A673 (cell line): ENCODE measurements at regions not wholly inside any gene's neighbourhood (a gene's known extent, or its start where the extent isn't known, plus 50 kb on each side); places are given as distances from the start of the nearest gene placed in this dataset.

Source experiments
- BruUV-seq: library from RNA; stranded (reverse); fragments of 400-500 nt; replicated peaks from 2 replicates; lab custom pipeline; 2021; lab: Mats Ljungman, UMichigan
- CTCF ChIA-PET: fragments of 300-600 bp; sonication (Branson Sonifier 250); formaldehyde crosslinking; loops from one replicate; lab custom pipeline; 2022; ENCODE audit warnings: antibody characterized with exemption; lab: Charles Lee
- POLR2A ChIA-PET: fragments of 300-600 bp; sonication (Branson Sonifier 250); formaldehyde crosslinking; loops from one replicate; lab custom pipeline; 2022; ENCODE audit warnings: antibody characterized with exemption; ENCODE audit not compliant: low non-redundant PET; lab: Charles Lee
- DNase-seq: peaks from one replicate; pipeline ENCODE4 v3.0.0-alpha.2; 2015; ENCODE audit warnings: low spot score
- H3K27ac ChIP-seq: fragments of 200-600 bp; sonication (generic); 2 replicates; pipeline ENCODE4 v1.5.1; 2016; ENCODE audit warnings: mixed run types, low read depth, mild to moderate bottlenecking, mixed read lengths, antibody characterized with exemption, low read length; ENCODE audit not compliant: poor library complexity, severe bottlenecking
- H3K27me3 ChIP-seq: fragments of 200-600 bp; sonication (generic); replicated peaks from 2 replicates; pipeline ENCODE4 v1.6.1; 2017; ENCODE audit warnings: mixed run types, low read depth, mild to moderate bottlenecking, mixed read lengths, antibody characterized with exemption, low read length; ENCODE audit not compliant: insufficient read depth, poor library complexity
- H3K36me3 ChIP-seq: fragments of 200-600 bp; sonication (generic); 2 replicates; pipeline ENCODE4 v1.6.1; 2016; ENCODE audit warnings: mixed run types, mild to moderate bottlenecking, mixed read lengths, antibody characterized with exemption, low read length; ENCODE audit not compliant: insufficient read depth, poor library complexity, severe bottlenecking
- H3K4me1 ChIP-seq: fragments of 200-600 bp; sonication (generic); 2 replicates; pipeline ENCODE4 v1.6.1; 2017; ENCODE audit warnings: mixed run types, mild to moderate bottlenecking, mixed read lengths, antibody characterized with exemption, low read length; ENCODE audit not compliant: insufficient read depth, poor library complexity, severe bottlenecking
- H3K4me3 ChIP-seq: fragments of 200-600 bp; sonication (generic); 2 replicates; pipeline ENCODE4 v1.5.1; 2016; ENCODE audit warnings: low read depth, mixed run types, mild to moderate bottlenecking, mixed read lengths, low read length; ENCODE audit not compliant: poor library complexity, severe bottlenecking
- H3K9me3 ChIP-seq: fragments of 200-600 bp; sonication (generic); 2 replicates; pipeline ENCODE4 v1.6.1; 2016; ENCODE audit warnings: mixed run types, low read depth, mild to moderate bottlenecking, mixed read lengths, antibody characterized with exemption, low read length; ENCODE audit not compliant: poor library complexity, severe bottlenecking
- EZH2 ChIP-seq: fragments of 200-600 bp; sonication (generic); IDR thresholded peaks from 2 replicates; pipeline ENCODE4 v1.6.1; 2017; ENCODE audit warnings: borderline replicate concordance, low read depth, mild to moderate bottlenecking, mixed read lengths, antibody characterized with exemption, low read length; ENCODE audit not compliant: poor library complexity, severe bottlenecking
- intact Hi-C: fragments of 100-400 bp; cut with micrococcal nuclease; formaldehyde crosslinking; loops from one replicate; pipeline ENCODE4 v1.10.0; 2022; ENCODE audit not compliant: unreplicated experiment
- TF ChIP-seq, protein P1 (sequence below): fragments of 300-800, 200-600 bp; sonication (generic); conservative IDR thresholded peaks from 2 replicates; pipeline ENCODE4 v1.5.1; 2017; ENCODE audit warnings: low read depth, mild to moderate bottlenecking, antibody characterized with exemption, low read length, moderate library complexity, mixed read lengths

DNA sequence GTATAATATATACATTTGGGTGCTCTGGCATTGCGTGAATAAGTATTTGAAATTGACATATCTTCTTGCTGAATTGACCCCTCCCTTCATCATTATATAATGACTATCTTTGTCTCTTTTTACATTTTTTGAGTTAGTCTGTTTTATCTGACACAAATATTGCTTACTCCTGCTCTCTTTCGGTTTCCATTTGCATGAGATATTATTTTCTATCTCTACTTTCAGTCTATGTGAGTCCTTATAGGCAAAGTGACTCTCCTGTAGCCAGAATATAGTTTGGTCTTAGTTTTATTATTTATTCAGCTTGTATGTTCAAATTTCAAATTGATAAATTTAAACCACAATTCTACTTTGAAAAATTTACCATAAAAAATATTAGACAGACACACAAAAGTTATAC lies 491.0 kb downstream of the NAV3 start:
- no peaks in the 10 kb centered on the region for H3K27me3 ChIP-seq
- no peaks in the 10 kb centered on the region for H3K4me1 ChIP-seq
- intact Hi-C loops: no loop called here
- no peak overlapping the region for H3K4me3 ChIP-seq
- H3K9me3 ChIP-seq: no peaks in the 10 kb centered on the region
- CTCF ChIA-PET: no interaction called here
- POLR2A ChIA-PET: no interaction called here
- BruUV-seq: no TSS peak
- no peak for TF ChIP-seq EZH2
- TF ChIP-seq, protein P1, sequence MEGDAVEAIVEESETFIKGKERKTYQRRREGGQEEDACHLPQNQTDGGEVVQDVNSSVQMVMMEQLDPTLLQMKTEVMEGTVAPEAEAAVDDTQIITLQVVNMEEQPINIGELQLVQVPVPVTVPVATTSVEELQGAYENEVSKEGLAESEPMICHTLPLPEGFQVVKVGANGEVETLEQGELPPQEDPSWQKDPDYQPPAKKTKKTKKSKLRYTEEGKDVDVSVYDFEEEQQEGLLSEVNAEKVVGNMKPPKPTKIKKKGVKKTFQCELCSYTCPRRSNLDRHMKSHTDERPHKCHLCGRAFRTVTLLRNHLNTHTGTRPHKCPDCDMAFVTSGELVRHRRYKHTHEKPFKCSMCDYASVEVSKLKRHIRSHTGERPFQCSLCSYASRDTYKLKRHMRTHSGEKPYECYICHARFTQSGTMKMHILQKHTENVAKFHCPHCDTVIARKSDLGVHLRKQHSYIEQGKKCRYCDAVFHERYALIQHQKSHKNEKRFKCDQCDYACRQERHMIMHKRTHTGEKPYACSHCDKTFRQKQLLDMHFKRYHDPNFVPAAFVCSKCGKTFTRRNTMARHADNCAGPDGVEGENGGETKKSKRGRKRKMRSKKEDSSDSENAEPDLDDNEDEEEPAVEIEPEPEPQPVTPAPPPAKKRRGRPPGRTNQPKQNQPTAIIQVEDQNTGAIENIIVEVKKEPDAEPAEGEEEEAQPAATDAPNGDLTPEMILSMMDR: no peak
- no peaks in the 10 kb centered on the region for H3K36me3 ChIP-seq
- DNase-seq: no peak
- no peak overlapping the region for H3K27ac ChIP-seq

DNA sequence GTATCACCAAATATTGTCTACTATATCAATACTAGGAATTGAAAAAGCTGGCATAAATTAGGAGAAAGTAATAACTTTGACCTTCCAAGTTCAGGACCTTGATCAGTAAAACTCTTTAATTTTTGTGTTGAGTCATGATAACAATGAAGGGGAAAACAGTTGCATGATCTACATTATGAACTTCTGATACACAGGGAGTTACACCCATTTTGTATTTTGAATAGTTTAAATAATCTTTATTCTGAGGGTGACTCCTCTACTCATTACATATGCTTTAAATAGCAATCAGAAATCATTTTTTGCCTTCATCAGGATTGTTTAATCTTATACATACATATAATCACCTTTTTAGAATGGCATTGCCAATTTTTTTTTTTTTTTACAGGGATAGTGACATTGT lies 492.5 kb downstream of the NAV3 start:
- intact Hi-C loops: no loop called here
- POLR2A ChIA-PET: no interaction called here
- Histone ChIP-seq H3K9me3 (no peaks in the 10 kb centered on the region), H3K27ac (no peak overlapping the region), H3K27me3 (no peaks in the 10 kb centered on the region), H3K4me1 (no peaks in the 10 kb centered on the region), H3K36me3 (no peaks in the 10 kb centered on the region), H3K4me3 (no peak overlapping the region)
- no TSS peak for BruUV-seq
- DNase-seq: no peak
- CTCF ChIA-PET: no interaction called here
- TF ChIP-seq, protein P1: no peak
- no peak for TF ChIP-seq EZH2

DNA sequence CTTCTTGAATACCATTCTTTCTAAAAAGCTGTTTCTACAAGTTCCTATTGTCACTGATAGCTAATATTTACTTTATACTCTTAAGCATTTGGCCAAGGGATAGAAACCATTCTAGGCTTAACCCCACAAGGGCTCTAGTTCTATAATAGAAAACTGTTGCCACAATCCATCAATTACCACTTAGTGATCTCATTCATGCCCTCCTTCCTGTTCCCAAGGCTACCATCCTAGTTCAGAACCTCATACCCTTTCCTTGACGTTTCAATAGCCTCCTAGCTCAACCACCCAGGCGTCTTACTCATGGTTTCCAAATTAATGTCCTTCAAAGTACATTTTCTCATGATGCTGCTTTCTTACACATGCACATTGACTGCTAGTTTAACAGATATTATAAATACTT lies 493.5 kb downstream of the NAV3 start:
- ChIA-PET CTCF (no interaction called here), POLR2A (no interaction called here)
- BruUV-seq: no TSS peak
- H3K27ac ChIP-seq: no peak overlapping the region
- H3K9me3 ChIP-seq: no peaks in the 10 kb centered on the region
- H3K36me3 ChIP-seq: no peaks in the 10 kb centered on the region
- H3K4me1 ChIP-seq: no peaks in the 10 kb centered on the region
- intact Hi-C loops: no loop called here
- H3K4me3 ChIP-seq: no peak overlapping the region
- DNase-seq: no peak
- no peaks in the 10 kb centered on the region for H3K27me3 ChIP-seq
- TF ChIP-seq, protein P1: no peak
- TF ChIP-seq EZH2: no peak
